Endodermal cell (in vitro differentiated cells): ENCODE measurements at regions not wholly inside any gene's neighbourhood (a gene's known extent, or its start where the extent isn't known, plus 50 kb on each side); places are given as distances from the start of the nearest gene placed in this dataset.

Source experiments
- DNase-seq: peaks from one replicate; pipeline ENCODE4 v3.0.0-alpha.2; 2017
- H3K27ac ChIP-seq: 2 replicates; pipeline ENCODE4 v1.5.1; 2013; ENCODE audit warnings: mild to moderate bottlenecking, low read depth, low read length, moderate library complexity
- H3K27me3 ChIP-seq: 2 replicates; pipeline ENCODE4 v1.6.1; 2013; ENCODE audit warnings: mild to moderate bottlenecking, low read length, moderate library complexity; ENCODE audit not compliant: insufficient read depth, control insufficient read depth, poor library complexity, severe bottlenecking
- H3K36me3 ChIP-seq: 2 replicates; pipeline ENCODE4 v1.7.0; 2013; ENCODE audit warnings: mild to moderate bottlenecking, low read length, moderate library complexity; ENCODE audit not compliant: control insufficient read depth, insufficient read depth
- H3K4me1 ChIP-seq: one replicate; pipeline ENCODE4 v1.7.0; 2013; ENCODE audit warnings: low read length; ENCODE audit not compliant: control insufficient read depth, insufficient read depth
- H3K4me3 ChIP-seq: 2 replicates; pipeline ENCODE4 v1.5.1; 2013; ENCODE audit warnings: mild to moderate bottlenecking, low read length, moderate library complexity
- H3K9ac ChIP-seq: 2 replicates; pipeline ENCODE4 v1.6.1; 2013; ENCODE audit warnings: mild to moderate bottlenecking, low read length, moderate library complexity; ENCODE audit not compliant: poor library complexity, severe bottlenecking; ENCODE audit errors: extremely low read depth
- H3K9me3 ChIP-seq: 2 replicates; pipeline ENCODE4 v1.6.1; 2013; ENCODE audit warnings: mild to moderate bottlenecking, low read length, moderate library complexity; ENCODE audit not compliant: control insufficient read depth
- H3K27ac Mint-ChIP-seq: 2 replicates; pipeline ENCODE4 v1.8.0; 2020; ENCODE audit warnings: mixed read lengths
- H3K27me3 Mint-ChIP-seq: 2 replicates; pipeline ENCODE4 v1.8.0; 2021; ENCODE audit warnings: mild to moderate bottlenecking, mixed read lengths; ENCODE audit not compliant: insufficient read depth
- H3K36me3 Mint-ChIP-seq: 2 replicates; pipeline ENCODE4 v1.8.0; 2020; ENCODE audit warnings: low read depth, mixed read lengths
- H3K4me1 Mint-ChIP-seq: 2 replicates; pipeline ENCODE4 v1.8.0; 2020; ENCODE audit warnings: mixed read lengths
- H3K4me3 Mint-ChIP-seq: 2 replicates; pipeline ENCODE4 v1.8.0; 2020; ENCODE audit warnings: mild to moderate bottlenecking, moderate library complexity, mixed read lengths
- H3K9me3 Mint-ChIP-seq: 2 replicates; pipeline ENCODE4 v1.8.0; 2020; ENCODE audit warnings: mild to moderate bottlenecking, mixed read lengths
- CTCF ChIP-seq: fragments of 200-600 bp; sonication (generic); conservative IDR thresholded peaks from 2 replicates; pipeline ENCODE4 v1.5.0; 2021; ENCODE audit warnings: antibody characterized with exemption, mild to moderate bottlenecking
- WGBS, 2 experiments: methylation state at CpG; one replicate each; pipeline versions ENCODE4 v1.1.5 to v1.1.7; 2013; ENCODE audit warnings: missing lambda C conversion rate in 2 of 2, mixed read lengths in 1 of 2; ENCODE audit not compliant: insufficient coverage in 1 of 2, insufficient read length in 1 of 2; 5-methylcytosine and 5-hydroxymethylcytosine counted together

DNA sequence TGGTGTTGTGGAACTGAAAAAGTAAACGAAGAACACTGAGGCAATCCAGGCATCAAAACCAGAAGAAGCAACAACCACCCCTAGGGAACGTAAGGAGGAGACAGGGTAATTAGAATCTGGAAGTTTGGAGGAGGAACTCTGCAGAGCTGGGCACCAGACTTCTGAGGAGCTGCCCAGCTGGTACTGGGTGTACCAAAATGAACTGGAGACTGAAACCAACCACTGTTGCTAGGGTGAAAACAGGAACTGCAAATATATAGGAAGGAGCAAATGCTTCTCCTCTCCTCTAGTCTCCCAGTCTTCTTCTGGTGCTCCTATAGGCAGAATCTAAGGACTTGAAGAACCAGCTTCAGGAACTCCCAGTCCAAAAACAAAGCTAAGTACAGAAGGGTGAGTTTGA lies 189.8 kb downstream of the ELAVL2 start:
- no peak for TF ChIP-seq CTCF
- 98 to 100% methylated on average over 1 to 2 of the region's 2 CpGs for WGBS, 2 experiments
- H3K36me3 Mint-ChIP-seq: no peaks in the 10 kb centered on the region
- H3K4me1 ChIP-seq: no peaks in the 10 kb centered on the region
- H3K36me3 ChIP-seq: no peaks in the 10 kb centered on the region
- no peaks in the 10 kb centered on the region for H3K27me3 Mint-ChIP-seq
- H3K4me3 ChIP-seq: no peak overlapping the region
- H3K9ac ChIP-seq: no peak overlapping the region
- H3K9me3 ChIP-seq: no peaks in the 10 kb centered on the region
- H3K27ac ChIP-seq: peak overlapping the region; percentile 18
- no peaks in the 10 kb centered on the region for H3K9me3 Mint-ChIP-seq
- H3K4me1 Mint-ChIP-seq: no peaks in the 10 kb centered on the region
- no peaks in the 10 kb centered on the region for H3K27me3 ChIP-seq
- H3K4me3 Mint-ChIP-seq: no peak overlapping the region
- DNase-seq: no peak
- H3K27ac Mint-ChIP-seq: no peak overlapping the region

DNA sequence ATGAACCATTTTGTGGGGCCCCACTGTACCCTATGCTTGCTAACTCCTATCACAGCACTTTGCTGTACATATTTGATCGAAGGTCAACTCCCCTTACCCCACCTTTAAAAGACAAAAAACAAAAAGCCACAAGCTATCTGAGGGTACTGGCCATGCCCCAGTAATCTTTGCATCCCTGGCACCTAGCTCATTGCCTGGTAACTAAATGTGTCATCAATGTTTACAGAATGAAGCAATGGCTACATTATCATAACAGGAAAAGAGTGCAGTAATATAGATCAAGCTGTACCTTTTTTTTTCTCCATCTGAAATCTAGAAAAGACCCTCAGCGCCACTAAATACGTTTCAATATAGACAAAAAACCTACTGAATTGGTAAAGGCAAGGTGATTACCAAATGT lies 188.0 kb downstream of the ELAVL2 start:
- no peaks in the 10 kb centered on the region for H3K36me3 ChIP-seq
- H3K9me3 ChIP-seq: no peaks in the 10 kb centered on the region
- no peak overlapping the region for H3K27ac ChIP-seq
- no peaks in the 10 kb centered on the region for H3K9me3 Mint-ChIP-seq
- no peaks in the 10 kb centered on the region for H3K27me3 Mint-ChIP-seq
- DNase-seq: no peak
- H3K27ac Mint-ChIP-seq: no peak overlapping the region
- no peak overlapping the region for H3K4me3 ChIP-seq
- no peaks in the 10 kb centered on the region for H3K27me3 ChIP-seq
- H3K4me3 Mint-ChIP-seq: no peak overlapping the region
- no peaks in the 10 kb centered on the region for H3K36me3 Mint-ChIP-seq
- no peak for TF ChIP-seq CTCF
- no peaks in the 10 kb centered on the region for H3K4me1 Mint-ChIP-seq
- no peak overlapping the region for H3K9ac ChIP-seq
- H3K4me1 ChIP-seq: no peaks in the 10 kb centered on the region
- 95 to 100% methylated on average over 2 to 3 of the region's 3 CpGs for WGBS, 2 experiments

GRCh38 chr9:23638837-23639426 lies 187.1 kb downstream of the ELAVL2 start:
- Mint-ChIP-seq H3K9me3 (no peaks in the 10 kb centered on the region), H3K4me3 (no peak overlapping the region), H3K4me1 (no peaks in the 10 kb centered on the region), H3K36me3 (no peaks in the 10 kb centered on the region), H3K27ac (no peak overlapping the region), H3K27me3 (no peaks in the 10 kb centered on the region)
- H3K4me1 ChIP-seq: no peaks in the 10 kb centered on the region
- no peaks in the 10 kb centered on the region for H3K9me3 ChIP-seq
- no peak for TF ChIP-seq CTCF
- no peaks in the 10 kb centered on the region for H3K27me3 ChIP-seq
- no peak overlapping the region for H3K4me3 ChIP-seq
- H3K9ac ChIP-seq: no peak overlapping the region
- H3K27ac ChIP-seq: no peak overlapping the region
- no peaks in the 10 kb centered on the region for H3K36me3 ChIP-seq
- DNase-seq: no peak
- WGBS, 2 experiments: 90 to 100% methylated on average over 1 to 3 of the region's 4 CpGs
